ENCODE measurements at regions not wholly inside any gene's neighbourhood (a gene's known extent, or its start where the extent isn't known, plus 50 kb on each side); places are given as distances from the start of the nearest gene placed in this dataset.

DNA sequence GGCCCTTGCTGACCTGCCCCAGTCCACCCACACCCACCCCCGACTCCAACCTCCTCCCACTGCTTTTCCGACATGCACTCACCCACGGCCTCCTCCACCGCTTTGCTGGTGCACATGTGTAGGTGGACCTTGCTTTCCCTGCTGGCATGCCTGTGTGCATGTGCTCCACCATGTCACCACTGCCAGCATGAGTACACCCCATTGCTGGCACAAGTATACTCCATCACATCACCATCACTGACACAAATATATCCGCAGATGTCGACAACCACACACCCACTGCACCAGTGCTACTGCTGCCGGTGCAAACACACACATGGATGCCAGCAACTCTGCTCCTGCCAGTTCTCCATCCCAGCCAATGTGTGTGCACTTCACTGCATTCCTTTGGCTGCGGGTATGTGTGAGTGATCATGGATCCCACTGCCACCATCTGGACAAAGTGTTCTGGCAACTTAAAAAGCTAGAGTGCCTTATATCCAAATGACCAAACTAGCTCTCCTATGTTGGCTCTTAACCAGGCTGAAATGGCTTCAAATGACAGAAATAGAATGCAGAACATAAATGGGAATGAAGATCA, 1072.3 kb downstream of the RAPGEF2 start:
- Histone ChIP-seq H3F3A (ENCODE audit: insufficient read depth, low read length) (no peaks in the 10 kb centered on the region), H3K4me1 (ENCODE audit: low read length) (no peaks in the 10 kb centered on the region), H3K4me3 (ENCODE audit: low read length) (no peak overlapping the region), H3K9me3 (replicated peaks; ENCODE audit: insufficient read depth, low read length) (no peaks in the 10 kb centered on the region), H3K36me3 (replicated peaks; ENCODE audit: insufficient read depth, low read length) (no peaks in the 10 kb centered on the region), H3K9ac (ENCODE audit: low read length) (no peak overlapping the region), H3K4me2 (ENCODE audit: low read depth, low read length) (no peak overlapping the region), H3K9me2 (replicated peaks; ENCODE audit: insufficient read depth, low read length) (no peaks in the 10 kb centered on the region), H3K27me3 (replicated peaks; ENCODE audit: insufficient read depth, low read length) (no peaks in the 10 kb centered on the region), H4K20me1 (ENCODE audit: insufficient read depth, low read length) (no peaks in the 10 kb centered on the region), H3K79me2 (ENCODE audit: low read length) (no peaks in the 10 kb centered on the region), H2AFZ (ENCODE audit: low read length) (no peak overlapping the region), H3K27ac (ENCODE audit: low read length) (no peak overlapping the region)
- TF ChIP-seq, protein P1, sequence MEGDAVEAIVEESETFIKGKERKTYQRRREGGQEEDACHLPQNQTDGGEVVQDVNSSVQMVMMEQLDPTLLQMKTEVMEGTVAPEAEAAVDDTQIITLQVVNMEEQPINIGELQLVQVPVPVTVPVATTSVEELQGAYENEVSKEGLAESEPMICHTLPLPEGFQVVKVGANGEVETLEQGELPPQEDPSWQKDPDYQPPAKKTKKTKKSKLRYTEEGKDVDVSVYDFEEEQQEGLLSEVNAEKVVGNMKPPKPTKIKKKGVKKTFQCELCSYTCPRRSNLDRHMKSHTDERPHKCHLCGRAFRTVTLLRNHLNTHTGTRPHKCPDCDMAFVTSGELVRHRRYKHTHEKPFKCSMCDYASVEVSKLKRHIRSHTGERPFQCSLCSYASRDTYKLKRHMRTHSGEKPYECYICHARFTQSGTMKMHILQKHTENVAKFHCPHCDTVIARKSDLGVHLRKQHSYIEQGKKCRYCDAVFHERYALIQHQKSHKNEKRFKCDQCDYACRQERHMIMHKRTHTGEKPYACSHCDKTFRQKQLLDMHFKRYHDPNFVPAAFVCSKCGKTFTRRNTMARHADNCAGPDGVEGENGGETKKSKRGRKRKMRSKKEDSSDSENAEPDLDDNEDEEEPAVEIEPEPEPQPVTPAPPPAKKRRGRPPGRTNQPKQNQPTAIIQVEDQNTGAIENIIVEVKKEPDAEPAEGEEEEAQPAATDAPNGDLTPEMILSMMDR (IDR thresholded peaks at IDR 0.05; ENCODE audit: low read length): no peak
- TF ChIP-seq EZH2 (optimal IDR thresholded peaks at IDR 0.05; ENCODE audit: low read depth, low read length) (no peak), EZH2phosphoT487 (IDR thresholded peaks at IDR 0.05; ENCODE audit: low read length) (no peak)
- DNase-seq: no peak

DNA sequence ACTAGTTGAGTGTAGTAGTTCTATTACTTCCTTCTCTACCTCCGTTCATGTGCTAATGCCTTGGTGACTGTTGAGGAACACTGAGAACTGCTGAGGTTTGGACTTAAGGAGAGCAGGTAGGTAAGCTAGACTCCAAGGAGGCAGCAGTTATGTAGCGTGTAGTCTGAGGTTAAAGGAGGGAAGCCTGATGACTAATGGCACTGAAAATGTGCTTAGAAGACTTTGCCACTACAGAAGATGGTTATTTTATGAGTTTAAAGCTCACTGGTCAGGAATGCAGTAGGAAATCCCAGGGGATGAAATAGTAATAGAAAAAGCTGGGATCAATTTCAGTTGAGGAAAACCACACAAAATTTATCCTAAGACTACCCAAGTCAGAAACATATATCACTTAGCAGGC, 1077.3 kb downstream of the RAPGEF2 start:
- no peak for DNase-seq
- Histone ChIP-seq H4K20me1 (ENCODE audit: insufficient read depth, low read length) (no peaks in the 10 kb centered on the region), H3K4me2 (ENCODE audit: low read depth, low read length) (no peak overlapping the region), H2AFZ (ENCODE audit: low read length) (no peak overlapping the region), H3K27me3 (replicated peaks; ENCODE audit: insufficient read depth, low read length) (no peaks in the 10 kb centered on the region), H3K4me3 (ENCODE audit: low read length) (no peak overlapping the region), H3K36me3 (replicated peaks; ENCODE audit: insufficient read depth, low read length) (no peaks in the 10 kb centered on the region), H3F3A (ENCODE audit: insufficient read depth, low read length) (no peaks in the 10 kb centered on the region), H3K9me3 (replicated peaks; ENCODE audit: insufficient read depth, low read length) (no peaks in the 10 kb centered on the region), H3K9me2 (replicated peaks; ENCODE audit: insufficient read depth, low read length) (no peaks in the 10 kb centered on the region), H3K79me2 (ENCODE audit: low read length) (no peaks in the 10 kb centered on the region), H3K9ac (ENCODE audit: low read length) (no peak overlapping the region), H3K4me1 (ENCODE audit: low read length) (no peaks in the 10 kb centered on the region), H3K27ac (ENCODE audit: low read length) (no peak overlapping the region)
- TF ChIP-seq, protein P1 (IDR thresholded peaks at IDR 0.05; ENCODE audit: low read length): no peak
- TF ChIP-seq EZH2 (optimal IDR thresholded peaks at IDR 0.05; ENCODE audit: low read depth, low read length) (no peak), EZH2phosphoT487 (IDR thresholded peaks at IDR 0.05; ENCODE audit: low read length) (no peak)

DNA sequence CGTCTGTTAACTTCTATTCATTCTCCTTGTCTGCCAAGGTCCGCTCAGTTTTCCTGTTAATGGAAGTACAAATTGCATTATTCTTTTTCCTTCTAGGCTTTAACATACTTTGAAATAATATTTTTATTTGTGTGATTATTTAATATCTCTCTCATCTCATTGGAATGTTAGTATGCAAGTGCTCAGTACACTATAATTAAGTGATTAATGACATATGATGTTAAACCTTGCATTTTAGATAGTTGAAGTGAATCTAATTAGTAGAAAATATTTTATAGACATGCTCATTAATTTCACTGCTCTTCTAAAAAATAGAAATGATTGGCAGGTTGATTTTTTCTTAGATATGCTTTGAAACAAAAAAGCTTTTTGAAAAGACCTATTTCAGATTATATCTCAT, 1079.8 kb downstream of the RAPGEF2 start:
- no peak overlapping the region for H3K4me2 ChIP-seq (ENCODE audit: low read depth, low read length)
- H3K4me1 ChIP-seq (ENCODE audit: low read length): no peaks in the 10 kb centered on the region
- no peaks in the 10 kb centered on the region for H3F3A ChIP-seq (ENCODE audit: insufficient read depth, low read length)
- H3K9ac ChIP-seq (ENCODE audit: low read length): no peak overlapping the region
- H2AFZ ChIP-seq (ENCODE audit: low read length): no peak overlapping the region
- H3K9me3 ChIP-seq (replicated peaks; ENCODE audit: insufficient read depth, low read length): no peaks in the 10 kb centered on the region
- no peaks in the 10 kb centered on the region for H3K79me2 ChIP-seq (ENCODE audit: low read length)
- no peaks in the 10 kb centered on the region for H3K27me3 ChIP-seq (replicated peaks; ENCODE audit: insufficient read depth, low read length)
- no peak overlapping the region for H3K4me3 ChIP-seq (ENCODE audit: low read length)
- TF ChIP-seq EZH2 (optimal IDR thresholded peaks at IDR 0.05; ENCODE audit: low read depth, low read length): no peak
- no peaks in the 10 kb centered on the region for H3K36me3 ChIP-seq (replicated peaks; ENCODE audit: insufficient read depth, low read length)
- no peak overlapping the region for H3K27ac ChIP-seq (ENCODE audit: low read length)
- no peaks in the 10 kb centered on the region for H4K20me1 ChIP-seq (ENCODE audit: insufficient read depth, low read length)
- no peak for DNase-seq
- H3K9me2 ChIP-seq (replicated peaks; ENCODE audit: insufficient read depth, low read length): no peaks in the 10 kb centered on the region

DNA sequence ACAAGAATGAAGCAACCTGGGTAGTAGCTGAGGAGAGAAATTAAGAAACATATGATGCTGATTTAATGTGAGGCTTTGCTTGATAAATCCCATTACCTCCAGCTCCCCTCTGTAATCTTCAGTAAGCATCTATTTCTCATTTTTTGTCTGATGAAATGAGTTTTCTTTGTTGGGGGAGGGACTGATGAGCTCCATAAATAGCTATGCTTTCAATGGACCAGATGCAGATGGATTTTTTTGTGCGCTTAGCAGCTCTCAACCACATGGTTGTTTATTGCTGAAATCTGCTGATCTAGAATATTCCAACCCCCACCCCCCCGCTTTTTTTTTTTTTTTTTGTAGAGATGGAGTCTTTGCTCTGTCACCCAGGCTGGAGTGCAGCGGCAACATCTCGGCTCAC, 1082.0 kb downstream of the RAPGEF2 start:
- H3K4me2 ChIP-seq (ENCODE audit: low read depth, low read length): no peak overlapping the region
- no peaks in the 10 kb centered on the region for H3K9me3 ChIP-seq (replicated peaks; ENCODE audit: insufficient read depth, low read length)
- H3K27ac ChIP-seq (ENCODE audit: low read length): no peak overlapping the region
- H2AFZ ChIP-seq (ENCODE audit: low read length): no peak overlapping the region
- no peak overlapping the region for H3K9ac ChIP-seq (ENCODE audit: low read length)
- H3K4me1 ChIP-seq (ENCODE audit: low read length): no peaks in the 10 kb centered on the region
- H3K4me3 ChIP-seq (ENCODE audit: low read length): no peak overlapping the region
- H3F3A ChIP-seq (ENCODE audit: insufficient read depth, low read length): no peaks in the 10 kb centered on the region
- H3K36me3 ChIP-seq (replicated peaks; ENCODE audit: insufficient read depth, low read length): no peaks in the 10 kb centered on the region
- TF ChIP-seq, protein P1 (IDR thresholded peaks at IDR 0.05; ENCODE audit: low read length): no peak
- no peak for TF ChIP-seq EZH2 (optimal IDR thresholded peaks at IDR 0.05; ENCODE audit: low read depth, low read length)
- TF ChIP-seq EZH2phosphoT487 (IDR thresholded peaks at IDR 0.05; ENCODE audit: low read length): no peak
- H3K9me2 ChIP-seq (replicated peaks; ENCODE audit: insufficient read depth, low read length): no peaks in the 10 kb centered on the region
- no peak for DNase-seq
- H3K27me3 ChIP-seq (replicated peaks; ENCODE audit: insufficient read depth, low read length): no peaks in the 10 kb centered on the region
- no peaks in the 10 kb centered on the region for H4K20me1 ChIP-seq (ENCODE audit: insufficient read depth, low read length)
- no peaks in the 10 kb centered on the region for H3K79me2 ChIP-seq (ENCODE audit: low read length)

All from MM.1S (cell line).